ENCODE measurements at regions not wholly inside any gene's neighbourhood (a gene's known extent, or its start where the extent isn't known, plus 50 kb on each side); places are given as distances from the start of the nearest gene placed in this dataset.

DNA sequence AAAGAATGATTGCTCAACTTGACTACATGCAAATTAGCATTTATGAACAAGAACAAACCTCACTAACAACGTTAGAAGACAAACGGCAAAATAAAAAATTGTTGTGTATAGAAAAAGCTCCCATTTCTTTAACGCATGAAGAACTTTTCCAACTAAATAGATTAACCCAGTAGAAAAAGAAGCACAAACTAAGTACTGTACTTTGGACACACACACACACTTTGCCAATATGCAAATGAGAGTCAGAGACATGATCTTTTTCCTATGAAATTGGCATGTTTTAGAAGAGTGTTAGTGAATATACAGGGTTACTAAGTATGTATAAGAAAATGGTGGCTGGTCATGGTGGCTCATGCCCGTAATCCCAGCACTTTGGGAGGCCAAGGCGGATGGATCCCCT is 355.6 kb downstream of the SH2D4B start:
- Histone ChIP-seq H3K27ac (ENCODE audit: low read depth, low read length) (no peak overlapping the region), H3K9ac (ENCODE audit: low read length) (no peak overlapping the region), H3K27me3 (ENCODE audit: low read length) (no peaks in the 10 kb centered on the region), H3K4me2 (ENCODE audit: low read depth, low read length, poor library complexity, severe bottlenecking) (no peak overlapping the region), H3K4me3 (ENCODE audit: insufficient read depth, low read length, poor library complexity, severe bottlenecking) (no peak overlapping the region), H4K20me1 (ENCODE audit: low read depth, low read length) (no peaks in the 10 kb centered on the region), H2AFZ (ENCODE audit: low read depth, low read length, severe bottlenecking) (no peak overlapping the region), H3K9me3 (ENCODE audit: insufficient read depth, low read length) (no peaks in the 10 kb centered on the region), H3K36me3 (ENCODE audit: low read length) (no peaks in the 10 kb centered on the region), H3F3A (ENCODE audit: insufficient read depth) (no peaks in the 10 kb centered on the region), H3K79me2 (ENCODE audit: insufficient read depth, low read length) (no peaks in the 10 kb centered on the region), H3K9me2 (replicated peaks; ENCODE audit: insufficient read depth, low read length) (no peaks in the 10 kb centered on the region)
- no peak for TF ChIP-seq EZH2phosphoT487 (conservative IDR thresholded peaks at IDR 0.05; ENCODE audit: low read length)
- TF ChIP-seq, protein P1, sequence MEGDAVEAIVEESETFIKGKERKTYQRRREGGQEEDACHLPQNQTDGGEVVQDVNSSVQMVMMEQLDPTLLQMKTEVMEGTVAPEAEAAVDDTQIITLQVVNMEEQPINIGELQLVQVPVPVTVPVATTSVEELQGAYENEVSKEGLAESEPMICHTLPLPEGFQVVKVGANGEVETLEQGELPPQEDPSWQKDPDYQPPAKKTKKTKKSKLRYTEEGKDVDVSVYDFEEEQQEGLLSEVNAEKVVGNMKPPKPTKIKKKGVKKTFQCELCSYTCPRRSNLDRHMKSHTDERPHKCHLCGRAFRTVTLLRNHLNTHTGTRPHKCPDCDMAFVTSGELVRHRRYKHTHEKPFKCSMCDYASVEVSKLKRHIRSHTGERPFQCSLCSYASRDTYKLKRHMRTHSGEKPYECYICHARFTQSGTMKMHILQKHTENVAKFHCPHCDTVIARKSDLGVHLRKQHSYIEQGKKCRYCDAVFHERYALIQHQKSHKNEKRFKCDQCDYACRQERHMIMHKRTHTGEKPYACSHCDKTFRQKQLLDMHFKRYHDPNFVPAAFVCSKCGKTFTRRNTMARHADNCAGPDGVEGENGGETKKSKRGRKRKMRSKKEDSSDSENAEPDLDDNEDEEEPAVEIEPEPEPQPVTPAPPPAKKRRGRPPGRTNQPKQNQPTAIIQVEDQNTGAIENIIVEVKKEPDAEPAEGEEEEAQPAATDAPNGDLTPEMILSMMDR (IDR thresholded peaks at IDR 0.05; ENCODE audit: insufficient read depth, low read length, poor library complexity, severe bottlenecking), result no peak

DNA sequence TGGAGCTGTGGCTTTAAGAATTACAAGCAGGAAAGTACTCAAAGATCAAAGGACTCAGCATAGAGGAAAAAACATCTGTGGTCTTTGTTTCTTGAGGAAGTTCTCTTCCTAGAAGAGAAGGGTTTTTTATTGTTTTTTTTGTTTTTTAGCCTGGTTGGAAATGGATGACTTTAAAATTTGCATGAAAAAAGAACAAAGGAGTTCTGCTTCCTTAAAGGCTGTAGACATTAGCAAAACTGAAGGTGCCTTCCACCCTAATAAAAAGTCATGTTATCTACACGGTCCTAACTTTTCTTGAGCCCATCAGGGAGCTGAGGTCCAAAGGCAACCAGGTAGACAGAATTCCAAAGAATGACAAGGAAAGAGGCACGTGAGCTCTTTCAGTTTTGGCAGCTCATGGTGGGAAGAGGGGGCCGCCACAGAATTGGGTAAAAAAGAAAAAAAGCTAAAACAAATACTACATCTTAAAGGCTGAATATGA is 356.6 kb downstream of the SH2D4B start:
- Histone ChIP-seq H4K20me1 (ENCODE audit: low read depth, low read length) (no peaks in the 10 kb centered on the region), H3F3A (ENCODE audit: insufficient read depth) (no peaks in the 10 kb centered on the region), H3K4me2 (ENCODE audit: low read depth, low read length, poor library complexity, severe bottlenecking) (no peak overlapping the region), H3K79me2 (ENCODE audit: insufficient read depth, low read length) (no peaks in the 10 kb centered on the region), H3K9me2 (replicated peaks; ENCODE audit: insufficient read depth, low read length) (no peaks in the 10 kb centered on the region), H3K4me3 (ENCODE audit: insufficient read depth, low read length, poor library complexity, severe bottlenecking) (no peak overlapping the region), H3K27me3 (ENCODE audit: low read length) (no peaks in the 10 kb centered on the region), H2AFZ (ENCODE audit: low read depth, low read length, severe bottlenecking) (no peak overlapping the region), H3K36me3 (ENCODE audit: low read length) (no peaks in the 10 kb centered on the region), H3K27ac (ENCODE audit: low read depth, low read length) (no peak overlapping the region), H3K9me3 (ENCODE audit: insufficient read depth, low read length) (no peaks in the 10 kb centered on the region), H3K9ac (ENCODE audit: low read length) (no peak overlapping the region)
- TF ChIP-seq, protein P1 (IDR thresholded peaks at IDR 0.05; ENCODE audit: insufficient read depth, low read length, poor library complexity, severe bottlenecking), result no peak
- no peak for TF ChIP-seq EZH2phosphoT487 (conservative IDR thresholded peaks at IDR 0.05; ENCODE audit: low read length)

DNA sequence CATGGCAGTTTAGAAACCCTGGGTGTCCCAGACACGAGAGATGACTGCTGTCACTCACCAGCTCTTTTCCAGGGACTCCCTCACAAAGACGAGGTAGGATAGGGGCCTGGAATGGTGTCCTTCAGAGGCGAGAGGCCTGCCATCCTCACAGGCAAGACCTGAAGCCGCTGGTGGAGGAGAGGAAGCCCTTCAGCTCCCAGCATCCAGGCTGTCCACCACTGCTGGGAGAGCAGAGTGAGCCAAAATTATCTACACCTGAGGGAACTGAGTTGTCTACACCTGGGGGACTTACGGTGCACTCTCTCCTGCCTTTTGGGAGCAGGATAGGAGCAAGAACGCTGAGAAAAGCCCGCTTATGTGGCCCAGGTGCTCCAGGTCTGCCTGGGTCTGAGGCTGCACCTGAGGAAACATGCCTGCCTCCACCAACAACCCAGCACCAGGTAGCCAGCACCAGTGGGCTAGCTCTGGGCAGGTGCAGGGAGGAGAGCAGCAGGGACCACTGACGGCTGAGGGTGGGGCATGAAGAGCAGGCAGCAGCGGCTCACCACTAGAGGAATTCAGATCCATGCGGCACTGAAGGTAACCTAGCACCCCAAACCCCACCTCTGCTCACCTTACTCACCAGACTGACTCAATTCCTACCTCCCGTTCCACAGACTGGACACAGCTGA is 357.2 kb downstream of the SH2D4B start:
- H3K27ac ChIP-seq (ENCODE audit: low read depth, low read length), result no peak overlapping the region

More for the DNA sequence above, 357.2 kb downstream of the SH2D4B start:
- no peak overlapping the region for H3K4me2 ChIP-seq (ENCODE audit: low read depth, low read length, poor library complexity, severe bottlenecking)
- no peaks in the 10 kb centered on the region for H4K20me1 ChIP-seq (ENCODE audit: low read depth, low read length)
- TF ChIP-seq, protein P1 (IDR thresholded peaks at IDR 0.05; ENCODE audit: insufficient read depth, low read length, poor library complexity, severe bottlenecking), result no peak
- no peak for TF ChIP-seq EZH2phosphoT487 (conservative IDR thresholded peaks at IDR 0.05; ENCODE audit: low read length)
- no peak overlapping the region for H3K9ac ChIP-seq (ENCODE audit: low read length)
- no peaks in the 10 kb centered on the region for H3K79me2 ChIP-seq (ENCODE audit: insufficient read depth, low read length)
- H3K36me3 ChIP-seq (ENCODE audit: low read length), result no peaks in the 10 kb centered on the region
- H3K9me2 ChIP-seq (replicated peaks; ENCODE audit: insufficient read depth, low read length), result no peaks in the 10 kb centered on the region
- H3K9me3 ChIP-seq (ENCODE audit: insufficient read depth, low read length), result no peaks in the 10 kb centered on the region
- H3K27me3 ChIP-seq (ENCODE audit: low read length), result no peaks in the 10 kb centered on the region
- no peak overlapping the region for H2AFZ ChIP-seq (ENCODE audit: low read depth, low read length, severe bottlenecking)
- no peaks in the 10 kb centered on the region for H3F3A ChIP-seq (ENCODE audit: insufficient read depth)
- no peak overlapping the region for H3K4me3 ChIP-seq (ENCODE audit: insufficient read depth, low read length, poor library complexity, severe bottlenecking)

All from SU-DHL-6 (cell line).